PC-9 (cell line): ENCODE measurements at regions not wholly inside any gene's neighbourhood (a gene's known extent, or its start where the extent isn't known, plus 50 kb on each side); places are given as distances from the start of the nearest gene placed in this dataset.

Source experiments
- BruUV-seq: library from RNA; stranded (reverse); fragments of 400-500 nt; replicated peaks from 2 replicates; lab custom pipeline; 2021; lab: Mats Ljungman, UMichigan
- CTCF ChIA-PET: fragments of 300-600 bp; sonication (Branson Sonifier 250); formaldehyde crosslinking; loops from one replicate; lab custom pipeline; 2022; ENCODE audit warnings: antibody characterized with exemption; lab: Charles Lee
- POLR2A ChIA-PET: fragments of 300-600 bp; sonication (Branson Sonifier 250); formaldehyde crosslinking; loops from one replicate; lab custom pipeline; 2022; ENCODE audit warnings: antibody characterized with exemption; ENCODE audit not compliant: unreplicated experiment; lab: Charles Lee
- DNase-seq, 2 experiments: peaks; one replicate each; pipeline versions ENCODE4 v3.0.0 to v3.0.0-alpha.2; 2015 to 2022; ENCODE audit warnings: mixed read lengths in 1 of 2
- H2AFZ ChIP-seq: fragments of 200-600 bp; sonication (generic); 2 replicates; pipeline ENCODE4 v1.8.1; 2017; ENCODE audit warnings: antibody characterized with exemption
- H3F3A ChIP-seq: fragments of 200-600 bp; sonication (generic); 2 replicates; pipeline ENCODE4 v1.8.1; 2017; ENCODE audit warnings: antibody characterized with exemption, mild to moderate bottlenecking, low read depth; ENCODE audit not compliant: insufficient read depth
- H3K27ac ChIP-seq: fragments of 200-600 bp; sonication (generic); 2 replicates; pipeline ENCODE4 v1.6.1; 2016; ENCODE audit warnings: mixed run types
- H3K27me3 ChIP-seq: fragments of 200-600 bp; sonication (generic); 2 replicates; pipeline ENCODE4 v1.6.1; 2016; ENCODE audit warnings: low read depth, mixed run types; ENCODE audit not compliant: insufficient read depth
- H3K36me3 ChIP-seq: fragments of 200-600 bp; sonication (generic); 2 replicates; pipeline ENCODE4 v1.6.1; 2016; ENCODE audit warnings: low read depth, mixed run types
- H3K4me1 ChIP-seq: fragments of 200-600 bp; sonication (generic); replicated peaks from 2 replicates; pipeline ENCODE4 v1.6.1; 2016; ENCODE audit warnings: mixed run types; ENCODE audit not compliant: insufficient read depth
- H3K4me2 ChIP-seq: fragments of 200-600 bp; sonication (generic); 2 replicates; pipeline ENCODE4 v1.6.1; 2017; ENCODE audit warnings: mixed run types
- H3K4me3 ChIP-seq: fragments of 200-600 bp; sonication (generic); 2 replicates; pipeline ENCODE4 v1.6.1; 2016; ENCODE audit warnings: mixed run types
- H3K79me2 ChIP-seq: fragments of 200-600 bp; sonication (generic); 2 replicates; pipeline ENCODE4 v1.6.1; 2017; ENCODE audit warnings: low read depth, mixed run types
- H3K9me2 ChIP-seq: fragments of 200-600 bp; sonication (generic); 2 replicates; pipeline ENCODE4 v1.8.1; 2017; ENCODE audit warnings: mild to moderate bottlenecking; ENCODE audit not compliant: insufficient read depth
- H3K9me3 ChIP-seq: fragments of 200-600 bp; sonication (generic); 2 replicates; pipeline ENCODE4 v1.8.1; 2016; ENCODE audit warnings: low read depth; ENCODE audit not compliant: insufficient read depth
- H4K20me1 ChIP-seq: fragments of 200-600 bp; sonication (generic); 2 replicates; pipeline ENCODE4 v1.8.1; 2017; ENCODE audit not compliant: insufficient read depth
- CTCF ChIP-seq: fragments of 200-600 bp; sonication (generic); conservative IDR thresholded peaks from 2 replicates; pipeline ENCODE4 v1.6.1; 2017; ENCODE audit warnings: mixed run types, antibody characterized with exemption, mild to moderate bottlenecking, moderate library complexity
- EZH2 ChIP-seq: fragments of 200-600 bp; sonication (generic); IDR thresholded peaks from 2 replicates; pipeline ENCODE4 v1.8.0; 2017; ENCODE audit warnings: antibody characterized with exemption, low read depth
- intact Hi-C: fragments of 100-400 bp; cut with micrococcal nuclease; formaldehyde crosslinking; loops from one replicate; pipeline ENCODE4 v1.10.0; 2022; ENCODE audit not compliant: unreplicated experiment

GRCh38 chr5:168031614-168032013 lies 259.8 kb upstream of the WWC1 start:
- H4K20me1 ChIP-seq, result no peaks in the 10 kb centered on the region
- peaks cover 47% of the 10 kb centered on the region for H3K27me3 ChIP-seq
- no peak overlapping the region for H3K4me2 ChIP-seq
- no peak for DNase-seq
- POLR2A ChIA-PET, result no interaction called here
- no TSS peak for BruUV-seq
- TF ChIP-seq CTCF (no peak), EZH2 (no peak)
- H3K27ac ChIP-seq, result no peak overlapping the region
- H2AFZ ChIP-seq, result no peak overlapping the region
- CTCF ChIA-PET, result no interaction called here
- intact Hi-C loops, result no loop called here
- H3K4me3 ChIP-seq, result no peak overlapping the region
- H3K9me3 ChIP-seq, result no peaks in the 10 kb centered on the region
- H3K79me2 ChIP-seq, result no peaks in the 10 kb centered on the region
- H3K9me2 ChIP-seq, result no peaks in the 10 kb centered on the region
- H3F3A ChIP-seq, result no peaks in the 10 kb centered on the region
- no peaks in the 10 kb centered on the region for H3K36me3 ChIP-seq
- H3K4me1 ChIP-seq, result no peaks in the 10 kb centered on the region

- no TSS peak for BruUV-seq
- no peaks in the 10 kb centered on the region; the same call in 1 of the 2 replicates for H3K4me1 ChIP-seq
- H3F3A ChIP-seq, result no peaks in the 10 kb centered on the region
- H3K36me3 ChIP-seq, result no peaks in the 10 kb centered on the region
- DNase-seq, result no peak
- no peaks in the 10 kb centered on the region for H3K79me2 ChIP-seq
- peak overlapping the region; percentile 22; the same call in 1 of the 2 replicates for H3K4me2 ChIP-seq
- ChIA-PET CTCF (no interaction called here), POLR2A (no interaction called here)
- H4K20me1 ChIP-seq, result no peaks in the 10 kb centered on the region
- TF ChIP-seq CTCF (no peak), EZH2 (no peak)
- no peak overlapping the region for H3K27ac ChIP-seq
- no peak overlapping the region for H2AFZ ChIP-seq
- H3K27me3 ChIP-seq, result peaks cover 59% of the 10 kb centered on the region
- no peak overlapping the region for H3K4me3 ChIP-seq
- H3K9me2 ChIP-seq, result no peaks in the 10 kb centered on the region
- intact Hi-C loops, result no loop called here
- no peaks in the 10 kb centered on the region for H3K9me3 ChIP-seq
Measured at GRCh38 chr5:168039039-168039438, 252.4 kb upstream of the WWC1 start.

GRCh38 chr5:168039566-168040248 lies 251.7 kb upstream of the WWC1 start:
- CTCF ChIA-PET, result no interaction called here
- no peak overlapping the region for H2AFZ ChIP-seq
- H3K27me3 ChIP-seq, result peaks cover 59% of the 10 kb centered on the region

More at GRCh38 chr5:168039566-168040248, 251.7 kb upstream of the WWC1 start:
- no peak overlapping the region for H3K4me3 ChIP-seq
- TF ChIP-seq EZH2 (no peak), CTCF (no peak)
- H3K4me2 ChIP-seq, result peak overlapping the region; percentile 22; the same call in 1 of the 2 replicates
- no peaks in the 10 kb centered on the region for H3K9me2 ChIP-seq
- no peaks in the 10 kb centered on the region for H3F3A ChIP-seq
- no TSS peak for BruUV-seq
- no peak overlapping the region for H3K27ac ChIP-seq
- intact Hi-C loops, result loop anchor here (10.0 kb wide), 1 partner anchor 175 kb away; no protein-coding TSS in a partner anchor
- H4K20me1 ChIP-seq, result no peaks in the 10 kb centered on the region
- no peaks in the 10 kb centered on the region for H3K79me2 ChIP-seq
- H3K9me3 ChIP-seq, result no peaks in the 10 kb centered on the region
- H3K36me3 ChIP-seq, result no peaks in the 10 kb centered on the region
- POLR2A ChIA-PET, result no interaction called here
- no peak for DNase-seq
- H3K4me1 ChIP-seq, result no peaks in the 10 kb centered on the region; the same call in 1 of the 2 replicates
